Naive B cell (primary cell): ENCODE measurements at regions not wholly inside any gene's neighbourhood (a gene's known extent, or its start where the extent isn't known, plus 50 kb on each side); places are given as distances from the start of the nearest gene placed in this dataset.

ENCODE experiments used
- ATAC-seq, 2 donors: fragments of 150-1000 bp; cut with Tn5 transposase; 2 replicates each; pipeline ENCODE4 v1.10.0; 2021; ENCODE audit warnings: low read depth in 2 of 2, mild to moderate bottlenecking in 2 of 2, moderate library complexity in 2 of 2
- DNase-seq: peaks from one replicate; pipeline ENCODE4 v3.0.0; 2022
- H3K27ac Mint-ChIP-seq, 6 donors: one replicate each; pipeline ENCODE4 v1.8.0; 2020 to 2022; ENCODE audit warnings: mild to moderate bottlenecking in 6 of 6, mixed read lengths in 6 of 6, moderate library complexity in 5 of 6, inconsistent platforms in 2 of 6
- H3K27me3 Mint-ChIP-seq, 3 donors: one replicate each; pipeline ENCODE4 v1.8.0; 2021 to 2022; ENCODE audit warnings: mixed read lengths in 3 of 3, mild to moderate bottlenecking in 1 of 3
- H3K36me3 Mint-ChIP-seq, 2 donors: one replicate each; pipeline ENCODE4 v1.8.0; 2020 to 2022; ENCODE audit warnings: mixed read lengths in 2 of 2, inconsistent platforms in 1 of 2, mild to moderate bottlenecking in 1 of 2
- H3K4me1 Mint-ChIP-seq, 3 donors: one replicate each; pipeline ENCODE4 v1.8.0; 2020 to 2022; ENCODE audit warnings: mixed read lengths in 3 of 3, inconsistent platforms in 1 of 3, mild to moderate bottlenecking in 1 of 3, moderate library complexity in 1 of 3
- H3K4me3 Mint-ChIP-seq, 8 donors: one replicate each; pipeline ENCODE4 v1.8.0; 2020 to 2022; ENCODE audit warnings: mild to moderate bottlenecking in 8 of 8, mixed read lengths in 8 of 8, moderate library complexity in 8 of 8, inconsistent platforms in 2 of 8
- H3K9me3 Mint-ChIP-seq, 7 donors: one replicate each; pipeline ENCODE4 v1.8.0; 2020 to 2022; ENCODE audit warnings: mixed read lengths in 7 of 7, mild to moderate bottlenecking in 5 of 7, inconsistent platforms in 2 of 7, moderate library complexity in 1 of 7

GRCh38 chr13:90401150-90401549 is 946.3 kb upstream of the MIR17HG start:
- Mint-ChIP-seq H3K27ac (no peak overlapping the region), H3K4me1 (no peaks in the 10 kb centered on the region), H3K27me3 (no peaks in the 10 kb centered on the region), H3K4me3 (no peak overlapping the region), H3K36me3 (no peaks in the 10 kb centered on the region), H3K9me3 (peaks cover 3 to 19% (median 6%) of the 10 kb centered on the region in 7 donors)
- ATAC-seq (no peak), DNase-seq (no peak)

GRCh38 chr13:90402102-90402501 is 945.4 kb upstream of the MIR17HG start:
- peak overlapping the region in 1 of 6 donors; percentile 52 for H3K27ac Mint-ChIP-seq
- H3K4me1 Mint-ChIP-seq: no peaks in the 10 kb centered on the region

GRCh38 chr13:90402613-90403012 is 944.9 kb upstream of the MIR17HG start:
- DNase-seq (no peak), ATAC-seq (no peak)
- Mint-ChIP-seq H3K27me3 (no peaks in the 10 kb centered on the region), H3K27ac (no peak overlapping the region), H3K36me3 (no peaks in the 10 kb centered on the region), H3K9me3 (peaks cover 3 to 24% (median 6%) of the 10 kb centered on the region in 7 donors), H3K4me3 (no peak overlapping the region), H3K4me1 (no peaks in the 10 kb centered on the region)

More at GRCh38 chr13:90402102-90402501, 945.4 kb upstream of the MIR17HG start:
- peaks cover 3 to 21% (median 6%) of the 10 kb centered on the region in 7 donors for H3K9me3 Mint-ChIP-seq
- H3K36me3 Mint-ChIP-seq: no peaks in the 10 kb centered on the region
- H3K27me3 Mint-ChIP-seq: no peaks in the 10 kb centered on the region
- H3K4me3 Mint-ChIP-seq: no peak overlapping the region
- DNase-seq: no peak
- ATAC-seq: no peak

- ATAC-seq: no peak
- Mint-ChIP-seq H3K27me3 (no peaks in the 10 kb centered on the region), H3K4me1 (no peaks in the 10 kb centered on the region), H3K9me3 (peaks cover 2 to 24% (median 6%) of the 10 kb centered on the region in 7 donors), H3K4me3 (no peak overlapping the region), H3K27ac (no peak overlapping the region), H3K36me3 (no peaks in the 10 kb centered on the region)
- no peak for DNase-seq
These were observed 944.0 kb upstream of the MIR17HG start for GRCh38 chr13:90403330-90404082.

GRCh38 chr13:90405301-90405700 is 942.2 kb upstream of the MIR17HG start:
- H3K4me3 Mint-ChIP-seq: no peak overlapping the region
- H3K4me1 Mint-ChIP-seq: no peaks in the 10 kb centered on the region
- H3K9me3 Mint-ChIP-seq: peaks cover 0 to 16% (median 6%) of the 10 kb centered on the region in 7 donors
- H3K27ac Mint-ChIP-seq: no peak overlapping the region
- ATAC-seq (no peak), DNase-seq (no peak)
- H3K27me3 Mint-ChIP-seq: no peaks in the 10 kb centered on the region
- no peaks in the 10 kb centered on the region for H3K36me3 Mint-ChIP-seq

GRCh38 chr13:90412980-90413379 is 934.5 kb upstream of the MIR17HG start:
- Mint-ChIP-seq H3K27me3 (no peaks in the 10 kb centered on the region), H3K9me3 (peaks cover 0 to 6% (median 2%) of the 10 kb centered on the region in 7 donors), H3K4me1 (no peaks in the 10 kb centered on the region), H3K27ac (no peak overlapping the region), H3K36me3 (no peaks in the 10 kb centered on the region), H3K4me3 (no peak overlapping the region)
- ATAC-seq (no peak), DNase-seq (no peak)

GRCh38 chr13:90413548-90413947 is 933.9 kb upstream of the MIR17HG start:
- ATAC-seq (no peak), DNase-seq (no peak)
- Mint-ChIP-seq H3K27ac (no peak overlapping the region), H3K4me1 (no peaks in the 10 kb centered on the region), H3K9me3 (peaks cover 0 to 6% (median 2%) of the 10 kb centered on the region in 7 donors), H3K27me3 (no peaks in the 10 kb centered on the region), H3K36me3 (no peaks in the 10 kb centered on the region), H3K4me3 (no peak overlapping the region)

- H3K27ac Mint-ChIP-seq: no peak overlapping the region
- DNase-seq (no peak), ATAC-seq (no peak)
- H3K4me1 Mint-ChIP-seq: no peaks in the 10 kb centered on the region
- no peaks in the 10 kb centered on the region for H3K36me3 Mint-ChIP-seq
- H3K9me3 Mint-ChIP-seq: peaks cover 0 to 8% (median 2%) of the 10 kb centered on the region in 7 donors
- no peak overlapping the region for H3K4me3 Mint-ChIP-seq
- no peaks in the 10 kb centered on the region for H3K27me3 Mint-ChIP-seq
These were observed 932.5 kb upstream of the MIR17HG start for GRCh38 chr13:90414691-90415596.

- Mint-ChIP-seq H3K27ac (no peak overlapping the region), H3K27me3 (no peaks in the 10 kb centered on the region), H3K4me3 (no peak overlapping the region), H3K4me1 (no peaks in the 10 kb centered on the region), H3K36me3 (no peaks in the 10 kb centered on the region), H3K9me3 (peaks cover 0 to 12% (median 2%) of the 10 kb centered on the region in 7 donors)
- DNase-seq: no peak
- ATAC-seq: no peak
These were observed 931.6 kb upstream of the MIR17HG start for GRCh38 chr13:90415902-90416301.

GRCh38 chr13:90416519-90416918 is 931.0 kb upstream of the MIR17HG start:
- no peaks in the 10 kb centered on the region for H3K4me1 Mint-ChIP-seq
- ATAC-seq (no peak), DNase-seq (no peak)
- H3K9me3 Mint-ChIP-seq: peaks cover 0 to 12% (median 3%) of the 10 kb centered on the region in 7 donors
- H3K27ac Mint-ChIP-seq: peak overlapping the region in 1 of 6 donors; percentile 10
- H3K36me3 Mint-ChIP-seq: no peaks in the 10 kb centered on the region
- no peak overlapping the region for H3K4me3 Mint-ChIP-seq
- H3K27me3 Mint-ChIP-seq: no peaks in the 10 kb centered on the region

GRCh38 chr13:90416938-90417337 is 930.5 kb upstream of the MIR17HG start:
- no peaks in the 10 kb centered on the region for H3K27me3 Mint-ChIP-seq
- H3K4me3 Mint-ChIP-seq: no peak overlapping the region
- peaks cover 0 to 12% (median 3%) of the 10 kb centered on the region in 7 donors for H3K9me3 Mint-ChIP-seq
- no peaks in the 10 kb centered on the region for H3K4me1 Mint-ChIP-seq
- no peaks in the 10 kb centered on the region for H3K36me3 Mint-ChIP-seq
- DNase-seq (no peak), ATAC-seq (no peak)
- no peak overlapping the region for H3K27ac Mint-ChIP-seq

- peaks cover 0 to 12% (median 3%) of the 10 kb centered on the region in 7 donors for H3K9me3 Mint-ChIP-seq
- ATAC-seq: no peak
- no peaks in the 10 kb centered on the region for H3K4me1 Mint-ChIP-seq
- DNase-seq: no peak
- no peaks in the 10 kb centered on the region for H3K27me3 Mint-ChIP-seq
- no peak overlapping the region for H3K4me3 Mint-ChIP-seq
- no peaks in the 10 kb centered on the region for H3K36me3 Mint-ChIP-seq
- H3K27ac Mint-ChIP-seq: no peak overlapping the region
These were observed 926.8 kb upstream of the MIR17HG start for GRCh38 chr13:90420683-90421082.

GRCh38 chr13:90427322-90428272 is 919.9 kb upstream of the MIR17HG start:
- DNase-seq (no peak), ATAC-seq (no peak)
- no peak overlapping the region for H3K4me3 Mint-ChIP-seq

More at GRCh38 chr13:90427322-90428272, 919.9 kb upstream of the MIR17HG start:
- no peaks in the 10 kb centered on the region for H3K4me1 Mint-ChIP-seq
- no peaks in the 10 kb centered on the region for H3K27me3 Mint-ChIP-seq
- H3K27ac Mint-ChIP-seq: no peak overlapping the region
- peaks cover 0 to 5% (median 2%) of the 10 kb centered on the region in 7 donors for H3K9me3 Mint-ChIP-seq
- H3K36me3 Mint-ChIP-seq: no peaks in the 10 kb centered on the region
